ENCODE measurements at regions not wholly inside any gene's neighbourhood (a gene's known extent, or its start where the extent isn't known, plus 50 kb on each side); places are given as distances from the start of the nearest gene placed in this dataset.

DNA sequence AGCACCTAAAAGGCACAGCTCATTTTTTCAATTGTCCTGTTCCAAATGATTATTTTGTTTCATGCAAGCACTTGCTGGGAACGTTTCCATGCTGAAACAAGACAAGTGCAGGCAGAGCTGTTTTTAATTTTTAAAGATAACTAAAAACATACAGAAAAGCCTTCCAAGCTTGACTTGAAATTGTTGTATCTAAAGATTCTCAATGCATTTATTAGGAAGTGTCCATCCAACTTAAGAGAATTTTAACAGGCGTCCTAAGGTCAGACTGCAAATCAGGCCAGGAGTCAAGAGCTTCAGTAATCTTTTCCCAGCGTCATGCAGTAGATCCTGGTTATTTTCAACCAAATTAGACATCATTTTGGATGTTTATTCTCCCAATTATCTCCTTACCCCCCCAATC is 702.8 kb downstream of the KCNJ2 start:
- TF ChIP-seq, protein P1, sequence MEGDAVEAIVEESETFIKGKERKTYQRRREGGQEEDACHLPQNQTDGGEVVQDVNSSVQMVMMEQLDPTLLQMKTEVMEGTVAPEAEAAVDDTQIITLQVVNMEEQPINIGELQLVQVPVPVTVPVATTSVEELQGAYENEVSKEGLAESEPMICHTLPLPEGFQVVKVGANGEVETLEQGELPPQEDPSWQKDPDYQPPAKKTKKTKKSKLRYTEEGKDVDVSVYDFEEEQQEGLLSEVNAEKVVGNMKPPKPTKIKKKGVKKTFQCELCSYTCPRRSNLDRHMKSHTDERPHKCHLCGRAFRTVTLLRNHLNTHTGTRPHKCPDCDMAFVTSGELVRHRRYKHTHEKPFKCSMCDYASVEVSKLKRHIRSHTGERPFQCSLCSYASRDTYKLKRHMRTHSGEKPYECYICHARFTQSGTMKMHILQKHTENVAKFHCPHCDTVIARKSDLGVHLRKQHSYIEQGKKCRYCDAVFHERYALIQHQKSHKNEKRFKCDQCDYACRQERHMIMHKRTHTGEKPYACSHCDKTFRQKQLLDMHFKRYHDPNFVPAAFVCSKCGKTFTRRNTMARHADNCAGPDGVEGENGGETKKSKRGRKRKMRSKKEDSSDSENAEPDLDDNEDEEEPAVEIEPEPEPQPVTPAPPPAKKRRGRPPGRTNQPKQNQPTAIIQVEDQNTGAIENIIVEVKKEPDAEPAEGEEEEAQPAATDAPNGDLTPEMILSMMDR (IDR thresholded peaks at IDR 0.05), result no peak
- no peak for TF ChIP-seq POLR2A (IDR thresholded peaks at IDR 0.05)
